ENCODE measurements at regions not wholly inside any gene's neighbourhood (a gene's known extent, or its start where the extent isn't known, plus 50 kb on each side); places are given as distances from the start of the nearest gene placed in this dataset.

GRCh38 chr6:19602434-19603013 lies 234.6 kb upstream of the ID4 start:
- Histone ChIP-seq H3K9me3 (replicated peaks; ENCODE audit: control insufficient read depth, insufficient read depth, low read depth, low read length) (no peaks in the 10 kb centered on the region), H3K79me2 (ENCODE audit: control insufficient read depth, insufficient read depth, low read length) (no peaks in the 10 kb centered on the region), H4K20me1 (replicated peaks; ENCODE audit: control insufficient read depth, insufficient read depth, low read length) (no peaks in the 10 kb centered on the region), H3K4me1 (replicated peaks in 1 of 2; ENCODE audit: control insufficient read depth in 2 of 2, insufficient read depth in 2 of 2, low read length in 2 of 2) (no peaks in the 10 kb centered on the region), H3K9me1 (ENCODE audit: control insufficient read depth, insufficient read depth, low read length) (no peaks in the 10 kb centered on the region), H3K27me3 (ENCODE audit: control insufficient read depth in 2 of 2, insufficient read depth in 2 of 2, low read length in 2 of 2) (no peaks in the 10 kb centered on the region), H3K9ac (ENCODE audit: insufficient read depth in 1 of 2, low read depth in 2 of 2, low read length in 2 of 2) (no peak overlapping the region), H3K4me3 (no peak overlapping the region), H3K27ac (ENCODE audit: extremely low read depth, low read depth, low read length) (no peak overlapping the region), H3K4me2 (ENCODE audit: insufficient read depth, low read length) (no peak overlapping the region), H2AFZ (ENCODE audit: low read depth, low read length) (no peak overlapping the region), H3K36me3 (ENCODE audit: control insufficient read depth, insufficient read depth, low read length) (no peaks in the 10 kb centered on the region)
- POLR2A ChIA-PET, result no interaction called here
- ATAC-seq (no peak), FAIRE-seq (no peak), DNase-seq (ENCODE audit: extremely low read depth in 1 of 4, low spot score in 3 of 4) (no peak)
- in situ Hi-C loops (cut with MboI), result no loop called here
- CTCF ChIA-PET (ENCODE audit: low intra/inter-chr PET ratio), result no interaction called here
- intact Hi-C loops (cut with micrococcal nuclease), result no loop called here
- 5% methylated on average over 2 of the region's 2 CpGs for WGBS (ENCODE audit: insufficient coverage, low coverage, missing lambda C conversion rate)
- no peak for TF ChIP-seq CCAR2 (IDR thresholded peaks at IDR 0.05; ENCODE audit: low read depth, low read length)
- TF ChIP-seq ZNF592 (IDR thresholded peaks at IDR 0.05), result no peak
- no peak for TF ChIP-seq DIDO1 (tag; IDR thresholded peaks at IDR 0.05; ENCODE audit: low read depth)
- TF ChIP-seq IFI16 (CRISPR knock-in tag; IDR thresholded peaks at IDR 0.05), result no peak
- TF ChIP-seq BHLHE40 (IDR thresholded peaks at IDR 0.05; ENCODE audit: low read length), result no peak
- no peak for TF ChIP-seq RBM34 (IDR thresholded peaks at IDR 0.05; ENCODE audit: borderline replicate concordance, insufficient read depth, low read length)
- no peak for TF ChIP-seq KDM2B (CRISPR knock-in tag; IDR thresholded peaks at IDR 0.05)
- TF ChIP-seq ZNF384 (IDR thresholded peaks at IDR 0.05; ENCODE audit: low read depth, low read length), result no peak
- TF ChIP-seq ARID4B (CRISPR knock-in tag; IDR thresholded peaks at IDR 0.05), result no peak
- no TSS peak for BruUV-seq (replicated peaks)
